Neuronal stem cell (in vitro differentiated cells): ENCODE measurements at regions not wholly inside any gene's neighbourhood (a gene's known extent, or its start where the extent isn't known, plus 50 kb on each side); places are given as distances from the start of the nearest gene placed in this dataset.

Experiments used
- DNase-seq: peaks from one replicate; pipeline ENCODE4 v3.0.0-alpha.2; 2013; ENCODE audit warnings: low spot score
- H2AFZ ChIP-seq: one replicate; pipeline ENCODE4 v1.6.1; 2013; ENCODE audit warnings: mild to moderate bottlenecking, low read length, inconsistent platforms
- H2AK5ac ChIP-seq: 2 replicates; pipeline ENCODE4 v1.6.1; 2013; ENCODE audit warnings: low read depth, mild to moderate bottlenecking, inconsistent platforms, low read length, moderate library complexity, mixed read lengths
- H2BK120ac ChIP-seq: 2 replicates; pipeline ENCODE4 v1.6.1; 2013; ENCODE audit warnings: low read depth, mild to moderate bottlenecking, inconsistent platforms, low read length, moderate library complexity, mixed read lengths
- H2BK12ac ChIP-seq: one replicate; pipeline ENCODE4 v1.6.1; 2013; ENCODE audit warnings: low read length, inconsistent platforms
- H2BK15ac ChIP-seq: 2 replicates; pipeline ENCODE4 v1.6.1; 2013; ENCODE audit warnings: mild to moderate bottlenecking, low read length, inconsistent platforms, mixed read lengths
- H2BK5ac ChIP-seq: one replicate; pipeline ENCODE4 v1.6.1; 2013; ENCODE audit warnings: inconsistent platforms, mild to moderate bottlenecking, low read length, moderate library complexity
- H3K14ac ChIP-seq: one replicate; pipeline ENCODE4 v1.6.1; 2013; ENCODE audit warnings: low read length, inconsistent platforms
- H3K18ac ChIP-seq: 2 replicates; pipeline ENCODE4 v1.6.1; 2013; ENCODE audit warnings: low read length, inconsistent platforms
- H3K23ac ChIP-seq: 2 replicates; pipeline ENCODE4 v1.6.1; 2013; ENCODE audit warnings: low read depth, mild to moderate bottlenecking, mixed read lengths, low read length, inconsistent platforms; ENCODE audit not compliant: poor library complexity
- H3K27ac ChIP-seq: replicated peaks from 3 replicates; pipeline ENCODE4 v1.5.1; 2013; ENCODE audit warnings: low read length, inconsistent platforms
- H3K27me3 ChIP-seq, 3 experiments: 2 replicates each; pipeline ENCODE4 v1.6.1; 2013; ENCODE audit warnings: low read length in 3 of 3, mild to moderate bottlenecking in 2 of 3, inconsistent platforms in 1 of 3, low read depth in 1 of 3, mixed read lengths in 1 of 3, moderate library complexity in 1 of 3; ENCODE audit not compliant: control insufficient read depth in 3 of 3, insufficient read depth in 3 of 3
- H3K36me3 ChIP-seq, 2 donors: replicated peaks in 1 of 2; 2 replicates each; pipeline ENCODE4 v1.6.1; 2013; ENCODE audit warnings: low read length in 2 of 2; ENCODE audit not compliant: control insufficient read depth in 2 of 2, insufficient read depth in 2 of 2
- H3K4ac ChIP-seq: 2 replicates; pipeline ENCODE4 v1.6.1; 2013; ENCODE audit warnings: inconsistent platforms, mild to moderate bottlenecking, low read length, moderate library complexity
- H3K4me1 ChIP-seq, 2 donors: 1 replicate in 1 of 2; 2 replicates in 1 of 2; pipeline ENCODE4 v1.6.1; 2013; ENCODE audit warnings: low read length in 2 of 2, low read depth in 1 of 2; ENCODE audit not compliant: control insufficient read depth in 2 of 2, insufficient read depth in 1 of 2
- H3K4me2 ChIP-seq: one replicate; pipeline ENCODE4 v1.6.1; 2013; ENCODE audit warnings: mild to moderate bottlenecking, low read length, inconsistent platforms; ENCODE audit not compliant: insufficient read depth, poor library complexity, severe bottlenecking
- H3K4me3 ChIP-seq, 2 donors: 2 replicates each; pipeline ENCODE4 v1.5.1; 2013; ENCODE audit warnings: low read length in 2 of 2, mild to moderate bottlenecking in 2 of 2, inconsistent platforms in 1 of 2, moderate library complexity in 1 of 2
- H3K79me1 ChIP-seq: one replicate; pipeline ENCODE4 v1.6.1; 2013; ENCODE audit warnings: low read depth, mild to moderate bottlenecking, inconsistent platforms, low read length, moderate library complexity
- H3K9ac ChIP-seq: one replicate; pipeline ENCODE4 v1.6.1; 2013; ENCODE audit warnings: mild to moderate bottlenecking, low read depth, low read length, inconsistent platforms; ENCODE audit not compliant: poor library complexity
- H3K9me3 ChIP-seq, 2 donors: replicated peaks in 1 of 2; 2 replicates each; pipeline versions ENCODE3 to v1.6.1; 2013; ENCODE audit warnings: low read length in 2 of 2, mild to moderate bottlenecking in 2 of 2, inconsistent platforms in 1 of 2, low read depth in 1 of 2, mixed read lengths in 1 of 2, moderate library complexity in 1 of 2; ENCODE audit not compliant: control insufficient read depth in 2 of 2, insufficient read depth in 1 of 2
- H4K8ac ChIP-seq: one replicate; pipeline ENCODE4 v1.6.1; 2013; ENCODE audit warnings: low read depth, mild to moderate bottlenecking, inconsistent platforms, low read length, moderate library complexity
- H4K91ac ChIP-seq: one replicate; pipeline ENCODE4 v1.6.1; 2013; ENCODE audit warnings: low read length, low read depth, mild to moderate bottlenecking, inconsistent platforms; ENCODE audit not compliant: poor library complexity
- WGBS, 2 donors: extraction: QIAGEN DNeasy Blood & Tissue Kit; methylation state at CpG; one replicate each; pipeline ENCODE4 v1.1.7; 2013; ENCODE audit warnings: missing lambda C conversion rate in 2 of 2, mixed read lengths in 1 of 2; ENCODE audit not compliant: insufficient read length in 2 of 2, insufficient replicate concordance in 1 of 2; ENCODE audit errors: extremely low coverage in 2 of 2; 5-methylcytosine and 5-hydroxymethylcytosine counted together

GRCh38 chr3:182473191-182473710 lies 320.1 kb upstream of the ATP11B start:
- peaks cover 0 to 5% of the 10 kb centered on the region in 2 donors for H3K4me1 ChIP-seq
- no peak for DNase-seq
- WGBS, 2 donors, result no CpG with 5 or more reads among the region's 1 CpG

GRCh38 chr3:182478369-182478768 lies 314.9 kb upstream of the ATP11B start:
- H2BK15ac ChIP-seq, result no peak overlapping the region
- no peak for DNase-seq
- no peak overlapping the region for H2AFZ ChIP-seq
- no peak overlapping the region for H3K14ac ChIP-seq
- H3K4me2 ChIP-seq, result no peak overlapping the region
- H2BK120ac ChIP-seq, result no peak overlapping the region
- no peaks in the 10 kb centered on the region for H3K36me3 ChIP-seq
- no peaks in the 10 kb centered on the region for H3K4me1 ChIP-seq
- H2BK5ac ChIP-seq, result no peak overlapping the region
- H4K91ac ChIP-seq, result no peak overlapping the region
- no peak overlapping the region for H4K8ac ChIP-seq
- H3K9ac ChIP-seq, result no peak overlapping the region
- H3K27me3 ChIP-seq, result no peaks in the 10 kb centered on the region
- no peaks in the 10 kb centered on the region for H3K9me3 ChIP-seq
- no peak overlapping the region for H3K27ac ChIP-seq
- H3K23ac ChIP-seq, result no peak overlapping the region
- H3K4me3 ChIP-seq, result no peak overlapping the region
- H2AK5ac ChIP-seq, result no peak overlapping the region
- H3K4ac ChIP-seq, result no peak overlapping the region
- no peak overlapping the region for H3K18ac ChIP-seq
- no peak overlapping the region for H2BK12ac ChIP-seq
- H3K79me1 ChIP-seq, result no peaks in the 10 kb centered on the region

More at GRCh38 chr3:182473191-182473710, 320.1 kb upstream of the ATP11B start:
- Histone ChIP-seq H3K27ac (no peak overlapping the region), H3K4me2 (no peak overlapping the region), H3K4ac (no peak overlapping the region), H2AFZ (no peak overlapping the region), H3K14ac (no peak overlapping the region), H2AK5ac (no peak overlapping the region), H3K4me3 (no peak overlapping the region), H3K18ac (no peak overlapping the region), H3K27me3 (no peaks in the 10 kb centered on the region), H3K36me3 (no peaks in the 10 kb centered on the region), H2BK12ac (no peak overlapping the region), H2BK15ac (no peak overlapping the region), H3K23ac (no peak overlapping the region), H3K9ac (no peak overlapping the region), H2BK5ac (no peak overlapping the region), H4K8ac (no peak overlapping the region), H3K9me3 (peaks cover 0 to 2% of the 10 kb centered on the region in 2 donors), H2BK120ac (no peak overlapping the region), H4K91ac (no peak overlapping the region), H3K79me1 (no peaks in the 10 kb centered on the region)

- WGBS, 2 donors, result 100% methylated on average over 1 of the region's 8 CpGs; no CpG with 5 or more reads in 1 of the 2 donors
- Histone ChIP-seq H3K36me3 (no peaks in the 10 kb centered on the region), H4K91ac (no peak overlapping the region), H3K4me1 (peaks cover 0 to 5% of the 10 kb centered on the region in 2 donors), H2BK15ac (no peak overlapping the region), H3K27me3 (no peaks in the 10 kb centered on the region), H3K14ac (no peak overlapping the region), H2AK5ac (no peak overlapping the region), H3K23ac (no peak overlapping the region), H3K4me3 (no peak overlapping the region), H3K79me1 (no peaks in the 10 kb centered on the region), H3K4ac (no peak overlapping the region), H3K27ac (no peak overlapping the region), H3K9me3 (no peaks in the 10 kb centered on the region), H4K8ac (no peak overlapping the region), H3K4me2 (no peak overlapping the region), H2BK5ac (no peak overlapping the region), H3K18ac (no peak overlapping the region), H2AFZ (no peak overlapping the region), H2BK120ac (no peak overlapping the region), H2BK12ac (no peak overlapping the region), H3K9ac (no peak overlapping the region)
- no peak for DNase-seq
These were observed 313.6 kb upstream of the ATP11B start for GRCh38 chr3:182479419-182480336.

- Histone ChIP-seq H3K36me3 (no peaks in the 10 kb centered on the region), H3K27me3 (no peaks in the 10 kb centered on the region), H3K4me3 (no peak overlapping the region), H2BK12ac (no peak overlapping the region), H3K18ac (no peak overlapping the region), H4K91ac (no peak overlapping the region), H3K14ac (no peak overlapping the region), H3K79me1 (no peaks in the 10 kb centered on the region), H2BK5ac (no peak overlapping the region), H2AK5ac (no peak overlapping the region), H3K4ac (no peak overlapping the region), H3K9me3 (no peaks in the 10 kb centered on the region), H2BK120ac (no peak overlapping the region), H3K4me2 (no peak overlapping the region), H3K4me1 (peaks cover 0 to 6% of the 10 kb centered on the region in 2 donors), H2BK15ac (no peak overlapping the region), H3K27ac (peak overlapping the region; percentile 54), H4K8ac (no peak overlapping the region), H3K23ac (no peak overlapping the region), H2AFZ (peak overlapping the region; percentile 45), H3K9ac (no peak overlapping the region)
- no peak for DNase-seq
- WGBS, 2 donors, result no CpG with 5 or more reads among the region's 5 CpGs
These were observed 310.6 kb upstream of the ATP11B start for GRCh38 chr3:182482705-182483104.
